ENCODE measurements at regions not wholly inside any gene's neighbourhood (a gene's known extent, or its start where the extent isn't known, plus 50 kb on each side); places are given as distances from the start of the nearest gene placed in this dataset.
"Not testable (repeated sequence)": the region's sequence is repeated elsewhere in the genome, so short reads cannot be mapped to it uniquely, and the experiment has no call there.

DNA sequence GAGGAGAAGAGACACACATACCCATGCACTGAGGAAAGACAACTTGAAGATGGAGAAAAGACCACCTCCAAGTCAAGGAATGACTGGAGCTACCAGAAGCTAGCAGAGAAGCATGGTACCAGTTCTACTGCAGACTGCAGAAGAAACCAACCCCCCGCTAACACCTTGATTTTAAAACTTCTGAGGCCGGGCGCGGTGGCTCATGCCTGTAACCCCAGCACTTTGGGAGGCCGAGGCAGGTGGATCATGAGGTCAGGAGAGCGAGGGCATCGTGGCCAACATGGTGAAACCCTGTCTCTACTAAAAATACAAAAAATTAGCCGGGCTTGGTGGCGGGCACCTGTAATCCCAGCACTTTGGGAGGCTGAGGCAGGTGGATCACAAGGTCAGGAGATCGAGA lies 240.0 kb downstream of the ASMT start:
- TF ChIP-seq, protein P1, sequence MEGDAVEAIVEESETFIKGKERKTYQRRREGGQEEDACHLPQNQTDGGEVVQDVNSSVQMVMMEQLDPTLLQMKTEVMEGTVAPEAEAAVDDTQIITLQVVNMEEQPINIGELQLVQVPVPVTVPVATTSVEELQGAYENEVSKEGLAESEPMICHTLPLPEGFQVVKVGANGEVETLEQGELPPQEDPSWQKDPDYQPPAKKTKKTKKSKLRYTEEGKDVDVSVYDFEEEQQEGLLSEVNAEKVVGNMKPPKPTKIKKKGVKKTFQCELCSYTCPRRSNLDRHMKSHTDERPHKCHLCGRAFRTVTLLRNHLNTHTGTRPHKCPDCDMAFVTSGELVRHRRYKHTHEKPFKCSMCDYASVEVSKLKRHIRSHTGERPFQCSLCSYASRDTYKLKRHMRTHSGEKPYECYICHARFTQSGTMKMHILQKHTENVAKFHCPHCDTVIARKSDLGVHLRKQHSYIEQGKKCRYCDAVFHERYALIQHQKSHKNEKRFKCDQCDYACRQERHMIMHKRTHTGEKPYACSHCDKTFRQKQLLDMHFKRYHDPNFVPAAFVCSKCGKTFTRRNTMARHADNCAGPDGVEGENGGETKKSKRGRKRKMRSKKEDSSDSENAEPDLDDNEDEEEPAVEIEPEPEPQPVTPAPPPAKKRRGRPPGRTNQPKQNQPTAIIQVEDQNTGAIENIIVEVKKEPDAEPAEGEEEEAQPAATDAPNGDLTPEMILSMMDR (IDR thresholded peaks at IDR 0.05): not testable (repeated sequence)
- TF ChIP-seq POLR2A (IDR thresholded peaks at IDR 0.05): not testable (repeated sequence)
